Activated CD8-positive, alpha-beta memory T cell treated with anti-CD3 and anti-CD28 coated beads for 1 hour (primary cell): ENCODE measurements at regions not wholly inside any gene's neighbourhood (a gene's known extent, or its start where the extent isn't known, plus 50 kb on each side); places are given as distances from the start of the nearest gene placed in this dataset.
"Not testable (repeated sequence)": the region's sequence is repeated elsewhere in the genome, so short reads cannot be mapped to it uniquely, and the experiment has no call there.

Experiments
- DNase-seq, 2 donors: peaks; one replicate each; pipeline ENCODE4 v3.0.0-alpha.2; 2020; ENCODE audit warnings: low read depth in 1 of 2; ENCODE audit errors: extremely low read depth in 1 of 2

GRCh38 chr6:163871616-163872015, 457.1 kb downstream of the QKI start:
- no peak for DNase-seq

- DNase-seq: no peak
Measured at GRCh38 chr6:163867518-163868292, 453.2 kb downstream of the QKI start.

- DNase-seq: no peak
Measured at GRCh38 chr6:163866192-163866591, 451.7 kb downstream of the QKI start.

GRCh38 chr6:163863565-163863964, 449.0 kb downstream of the QKI start:
- no peak for DNase-seq

GRCh38 chr6:163862701-163863100, 448.2 kb downstream of the QKI start:
- no peak for DNase-seq

GRCh38 chr6:163861627-163862026, 447.1 kb downstream of the QKI start:
- no peak for DNase-seq

- DNase-seq: no peak
Measured at GRCh38 chr6:163860287-163861081, 446.0 kb downstream of the QKI start.

- not testable (repeated sequence) for DNase-seq
Measured at GRCh38 chr6:163858870-163859269, 444.4 kb downstream of the QKI start.

- no peak for DNase-seq
Measured at GRCh38 chr6:163857421-163857820, 442.9 kb downstream of the QKI start.

- DNase-seq: no peak
Measured at GRCh38 chr6:163850874-163851273, 436.4 kb downstream of the QKI start.

GRCh38 chr6:163844761-163845160, 430.2 kb downstream of the QKI start:
- DNase-seq: no peak

GRCh38 chr6:163844357-163844756, 429.8 kb downstream of the QKI start:
- DNase-seq: no peak

- no peak for DNase-seq
Measured at GRCh38 chr6:163843218-163843617, 428.7 kb downstream of the QKI start.

- no peak for DNase-seq
Measured at GRCh38 chr6:163842467-163842866, 427.9 kb downstream of the QKI start.

GRCh38 chr6:163841733-163842132, 427.2 kb downstream of the QKI start:
- DNase-seq: no peak

- no peak for DNase-seq
Measured at GRCh38 chr6:163841326-163841725, 426.8 kb downstream of the QKI start.

GRCh38 chr6:163840880-163841279, 426.4 kb downstream of the QKI start:
- DNase-seq: no peak

GRCh38 chr6:163839296-163839695, 424.8 kb downstream of the QKI start:
- DNase-seq: no peak

- DNase-seq: no peak
Measured at GRCh38 chr6:163837691-163838431, 423.3 kb downstream of the QKI start.

GRCh38 chr6:163836876-163837690, 422.6 kb downstream of the QKI start:
- no peak for DNase-seq
